HepG2 (cell line): ENCODE measurements at regions not wholly inside any gene's neighbourhood (a gene's known extent, or its start where the extent isn't known, plus 50 kb on each side); places are given as distances from the start of the nearest gene placed in this dataset.
"Not testable (repeated sequence)": the region's sequence is repeated elsewhere in the genome, so short reads cannot be mapped to it uniquely, and the experiment has no call there.

ENCODE experiments used
- ATAC-seq: fragments of 200-7000 bp; cut with Tn5 transposase; 3 replicates; pipeline ENCODE4 v1.9.1; 2020; ENCODE audit warnings: mild to moderate bottlenecking, moderate library complexity
- BruUV-seq: library from RNA; stranded (reverse); fragments of 400-500 nt; replicated peaks from 2 replicates; lab custom pipeline; 2021; lab: Mats Ljungman, UMichigan
- CTCF ChIA-PET: fragments of 300-600 bp; formaldehyde crosslinking; extraction: SDS; loops from one replicate; lab custom pipeline; 2021; ENCODE audit warnings: low total read pairs, inconsistent platforms, low intra/inter-chr PET ratio; lab: Yijun Ruan, JAX
- POLR2A ChIA-PET: fragments of 350-600 bp; sonication (Branson Sonifier 250); formaldehyde crosslinking; loops from one replicate; lab custom pipeline; 2020; ENCODE audit warnings: antibody characterized with exemption, inconsistent platforms; lab: Yijun Ruan, JAX
- DNase-seq: peaks from one replicate; pipeline ENCODE4 v3.0.0-alpha.2; 2015; ENCODE audit warnings: low spot score
- FAIRE-seq: peaks from 3 replicates; lab custom pipeline; 2011; peaks lifted over from hg19 to GRCh38; lab: Jason Lieb, UNC
- H2AFZ ChIP-seq: one replicate; pipeline ENCODE4 v1.6.1; 2011; ENCODE audit warnings: low read length, inconsistent platforms
- H3K27ac ChIP-seq: fragments of 300-600 bp; 3 replicates; pipeline ENCODE4 v1.8.0; 2011; ENCODE audit warnings: mixed run types, mild to moderate bottlenecking, mixed read lengths, low read length, inconsistent platforms; ENCODE audit not compliant: insufficient read depth; ENCODE audit errors: extremely low read length
- H3K27me3 ChIP-seq, 2 experiments: fragments of 200-600 bp in 1 of 2; 2 replicates in 1 of 2; 3 replicates in 1 of 2; pipeline versions ENCODE4 v1.6.0 to v1.8.0; 2011; ENCODE audit warnings: low read length in 2 of 2, mild to moderate bottlenecking in 2 of 2, moderate library complexity in 2 of 2, inconsistent platforms in 1 of 2; ENCODE audit not compliant: insufficient read depth in 2 of 2, control insufficient read depth in 1 of 2
- H3K36me3 ChIP-seq, 2 experiments: fragments of 200-600 bp in 1 of 2; replicated peaks in 1 of 2; 2 replicates in 1 of 2; 3 replicates in 1 of 2; pipeline versions ENCODE4 v1.5.1 to v1.8.0; 2011; ENCODE audit warnings: low read length in 2 of 2, inconsistent platforms in 1 of 2; ENCODE audit not compliant: insufficient read depth in 2 of 2, control insufficient read depth in 1 of 2
- H3K4me1 ChIP-seq: 2 replicates; pipeline ENCODE4 v1.5.1; 2012; ENCODE audit warnings: low read length, inconsistent platforms; ENCODE audit not compliant: insufficient read depth
- H3K4me2 ChIP-seq: 2 replicates; pipeline ENCODE4 v1.6.0; 2011; ENCODE audit warnings: low read depth, low read length, inconsistent platforms
- H3K4me3 ChIP-seq, 3 experiments: fragments of 200-600 bp in 1 of 3; sonication (generic), shearing (Covaris generic) in 1 of 3; replicated peaks in 1 of 3; 2 replicates each; pipeline ENCODE4 v1.5.1; 2011 to 2016; ENCODE audit warnings: low read length in 3 of 3, inconsistent platforms in 2 of 3, low read depth in 2 of 3, mild to moderate bottlenecking in 2 of 3, control low read depth in 1 of 3, mixed read lengths in 1 of 3; ENCODE audit not compliant: insufficient read depth in 1 of 3
- H3K79me2 ChIP-seq: one replicate; pipeline ENCODE4 v1.6.1; 2011; ENCODE audit warnings: low read length, inconsistent platforms; ENCODE audit not compliant: insufficient read depth
- H3K9ac ChIP-seq: 2 replicates; pipeline ENCODE4 v1.6.0; 2011; ENCODE audit warnings: mild to moderate bottlenecking, low read depth, low read length, inconsistent platforms; ENCODE audit not compliant: insufficient read depth
- H3K9me3 ChIP-seq: 2 replicates; pipeline ENCODE4 v1.5.1; 2012; ENCODE audit warnings: mild to moderate bottlenecking, low read length
- H4K20me1 ChIP-seq: 2 replicates; pipeline ENCODE4 v1.6.0; 2011; ENCODE audit warnings: inconsistent platforms, mild to moderate bottlenecking, low read length, moderate library complexity; ENCODE audit not compliant: insufficient read depth
- CEBPG ChIP-seq: IDR thresholded peaks from 2 replicates; pipeline ENCODE4 v1.6.1; 2016
- FOXP1 ChIP-seq, 2 experiments: fragments of 450-650 bp in 1 of 2; IDR thresholded peaks; 2 replicates each; pipeline ENCODE4 v1.6.1; 2017 to 2018; ENCODE audit warnings: antibody characterized with exemption in 1 of 2
- MIER3 ChIP-seq: IDR thresholded peaks from 2 replicates; pipeline ENCODE4 v1.6.1; 2016; ENCODE audit warnings: missing compliant biosample characterization, borderline replicate concordance
- ZFX ChIP-seq: sonication (generic); formaldehyde crosslinking; IDR thresholded peaks from 2 replicates; pipeline ENCODE4 v1.4.0; 2020; ENCODE audit warnings: mild to moderate bottlenecking, low read depth, missing genetic modification reagents, moderate library complexity
- ZNF761 ChIP-seq: sonication (generic); formaldehyde crosslinking; conservative IDR thresholded peaks from 2 replicates; pipeline ENCODE4 v1.4.0; 2020; ENCODE audit warnings: mild to moderate bottlenecking, missing genetic modification reagents
- WGBS: methylation state at CpG from one replicate; pipeline ENCODE4 v1.1.6; 2017; ENCODE audit warnings: low lambda C conversion rate; 5-methylcytosine and 5-hydroxymethylcytosine counted together
- in situ Hi-C: cut with HindIII; loops from 2 replicates; pipeline ENCODE4 v1.10.0; 2017; ENCODE audit warnings: low pct_unique_long_range_greater_than_20kb; ENCODE audit not compliant: extremely low pct_ligation_motif_present
- intact Hi-C: fragments of 100-400 bp; cut with micrococcal nuclease; formaldehyde crosslinking; loops from one replicate; pipeline ENCODE4 v1.10.0; 2022; ENCODE audit not compliant: unreplicated experiment
- TF ChIP-seq, protein P1 (sequence below): sonication (generic); formaldehyde crosslinking; IDR thresholded peaks from 2 replicates; pipeline ENCODE4 v1.9.0; 2021; ENCODE audit warnings: missing genetic modification reagents, borderline replicate concordance
- TF ChIP-seq, protein P2 (sequence below): sonication (generic); formaldehyde crosslinking; conservative IDR thresholded peaks from 2 replicates; pipeline ENCODE4 v1.4.0; 2020; ENCODE audit warnings: mild to moderate bottlenecking, missing genetic modification reagents, moderate library complexity
- TF ChIP-seq, protein P3 (sequence below): IDR thresholded peaks from 2 replicates; pipeline ENCODE4 v1.6.1; 2012; ENCODE audit warnings: inconsistent platforms

DNA sequence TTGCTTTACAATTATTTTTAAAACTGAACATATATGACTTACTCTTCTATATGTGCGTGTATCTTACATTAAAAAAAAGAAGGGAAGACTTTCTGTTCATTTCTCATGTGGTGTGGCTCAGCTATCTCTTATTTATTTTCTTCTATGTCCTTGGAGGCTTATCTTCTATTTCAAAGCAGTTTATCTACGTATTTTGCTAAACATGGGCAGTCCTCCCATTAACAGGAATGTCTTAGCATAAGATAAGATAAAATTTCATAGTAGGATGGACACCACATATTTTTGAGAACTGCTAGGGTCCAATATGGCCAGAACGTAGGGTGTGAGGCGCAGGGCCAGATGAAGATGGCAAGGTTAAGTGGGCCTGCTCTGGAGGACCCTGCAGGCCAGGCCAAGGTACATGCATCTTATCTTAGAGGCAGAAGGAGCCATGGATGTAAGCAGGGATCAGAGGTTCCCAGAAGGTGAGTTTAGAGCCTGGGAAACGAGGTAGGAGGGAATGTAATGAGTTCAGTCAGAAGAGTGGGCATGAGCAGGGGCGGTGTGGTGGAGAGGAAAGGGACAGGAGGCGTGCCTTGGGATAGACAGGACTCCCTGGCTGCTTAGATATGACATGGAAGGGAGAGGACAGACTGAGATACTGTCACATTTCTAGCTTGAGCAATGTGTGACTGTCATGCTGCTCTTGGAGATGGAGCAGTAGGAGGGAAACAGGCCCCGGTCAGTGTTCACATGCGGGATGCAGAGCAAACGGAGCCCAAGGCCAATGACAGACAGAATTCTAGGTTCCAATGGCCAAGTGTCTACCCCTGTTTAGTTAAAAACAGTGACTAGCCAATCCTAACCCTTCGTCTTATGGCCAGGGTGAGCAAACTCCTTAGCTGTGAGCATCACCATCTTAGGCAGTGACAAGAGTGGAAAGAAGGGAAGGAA is 68.6 kb upstream of the MEDAG start:
- in situ Hi-C loops, result no loop called here
- no peak overlapping the region for H3K4me3 ChIP-seq
- TF ChIP-seq ZFX (peak; percentile 50; the same call in 1 of the 2 replicates), ZNF761 (CRISPR knock-in tag) (no peak), CEBPG (CRISPR knock-in tag) (0 out of 2 replicates have a peak, but pooled peaks have one; percentile 7), MIER3 (CRISPR knock-in tag) (0 out of 2 replicates have a peak, but pooled peaks have one; percentile 17), FOXP1 (IDR thresholded peaks at IDR 0.05) (no peak), FOXP1 (CRISPR knock-in tag; IDR thresholded peaks at IDR 0.05) (no peak)
- TF ChIP-seq, protein P1, sequence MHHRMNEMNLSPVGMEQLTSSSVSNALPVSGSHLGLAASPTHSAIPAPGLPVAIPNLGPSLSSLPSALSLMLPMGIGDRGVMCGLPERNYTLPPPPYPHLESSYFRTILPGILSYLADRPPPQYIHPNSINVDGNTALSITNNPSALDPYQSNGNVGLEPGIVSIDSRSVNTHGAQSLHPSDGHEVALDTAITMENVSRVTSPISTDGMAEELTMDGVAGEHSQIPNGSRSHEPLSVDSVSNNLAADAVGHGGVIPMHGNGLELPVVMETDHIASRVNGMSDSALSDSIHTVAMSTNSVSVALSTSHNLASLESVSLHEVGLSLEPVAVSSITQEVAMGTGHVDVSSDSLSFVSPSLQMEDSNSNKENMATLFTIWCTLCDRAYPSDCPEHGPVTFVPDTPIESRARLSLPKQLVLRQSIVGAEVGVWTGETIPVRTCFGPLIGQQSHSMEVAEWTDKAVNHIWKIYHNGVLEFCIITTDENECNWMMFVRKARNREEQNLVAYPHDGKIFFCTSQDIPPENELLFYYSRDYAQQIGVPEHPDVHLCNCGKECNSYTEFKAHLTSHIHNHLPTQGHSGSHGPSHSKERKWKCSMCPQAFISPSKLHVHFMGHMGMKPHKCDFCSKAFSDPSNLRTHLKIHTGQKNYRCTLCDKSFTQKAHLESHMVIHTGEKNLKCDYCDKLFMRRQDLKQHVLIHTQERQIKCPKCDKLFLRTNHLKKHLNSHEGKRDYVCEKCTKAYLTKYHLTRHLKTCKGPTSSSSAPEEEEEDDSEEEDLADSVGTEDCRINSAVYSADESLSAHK (CRISPR knock-in tag), result no peak
- TF ChIP-seq, protein P2, sequence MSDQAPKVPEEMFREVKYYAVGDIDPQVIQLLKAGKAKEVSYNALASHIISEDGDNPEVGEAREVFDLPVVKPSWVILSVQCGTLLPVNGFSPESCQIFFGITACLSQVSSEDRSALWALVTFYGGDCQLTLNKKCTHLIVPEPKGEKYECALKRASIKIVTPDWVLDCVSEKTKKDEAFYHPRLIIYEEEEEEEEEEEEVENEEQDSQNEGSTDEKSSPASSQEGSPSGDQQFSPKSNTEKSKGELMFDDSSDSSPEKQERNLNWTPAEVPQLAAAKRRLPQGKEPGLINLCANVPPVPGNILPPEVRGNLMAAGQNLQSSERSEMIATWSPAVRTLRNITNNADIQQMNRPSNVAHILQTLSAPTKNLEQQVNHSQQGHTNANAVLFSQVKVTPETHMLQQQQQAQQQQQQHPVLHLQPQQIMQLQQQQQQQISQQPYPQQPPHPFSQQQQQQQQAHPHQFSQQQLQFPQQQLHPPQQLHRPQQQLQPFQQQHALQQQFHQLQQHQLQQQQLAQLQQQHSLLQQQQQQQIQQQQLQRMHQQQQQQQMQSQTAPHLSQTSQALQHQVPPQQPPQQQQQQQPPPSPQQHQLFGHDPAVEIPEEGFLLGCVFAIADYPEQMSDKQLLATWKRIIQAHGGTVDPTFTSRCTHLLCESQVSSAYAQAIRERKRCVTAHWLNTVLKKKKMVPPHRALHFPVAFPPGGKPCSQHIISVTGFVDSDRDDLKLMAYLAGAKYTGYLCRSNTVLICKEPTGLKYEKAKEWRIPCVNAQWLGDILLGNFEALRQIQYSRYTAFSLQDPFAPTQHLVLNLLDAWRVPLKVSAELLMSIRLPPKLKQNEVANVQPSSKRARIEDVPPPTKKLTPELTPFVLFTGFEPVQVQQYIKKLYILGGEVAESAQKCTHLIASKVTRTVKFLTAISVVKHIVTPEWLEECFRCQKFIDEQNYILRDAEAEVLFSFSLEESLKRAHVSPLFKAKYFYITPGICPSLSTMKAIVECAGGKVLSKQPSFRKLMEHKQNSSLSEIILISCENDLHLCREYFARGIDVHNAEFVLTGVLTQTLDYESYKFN, result 0 out of 2 replicates have a peak, but pooled peaks have one; percentile 11
- TF ChIP-seq, protein P3, sequence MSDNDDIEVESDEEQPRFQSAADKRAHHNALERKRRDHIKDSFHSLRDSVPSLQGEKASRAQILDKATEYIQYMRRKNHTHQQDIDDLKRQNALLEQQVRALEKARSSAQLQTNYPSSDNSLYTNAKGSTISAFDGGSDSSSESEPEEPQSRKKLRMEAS, result peak; percentile 22; the same call in 1 of the 2 replicates
- TF ChIP-seq, all 625 proteins: peak for 5
- peak; percentile 56 for FAIRE-seq
- Histone ChIP-seq H3K27me3 (no peaks in the 10 kb centered on the region), H2AFZ (no peak overlapping the region), H3K4me1 (peaks cover 62% of the 10 kb centered on the region), H3K4me2 (peak overlapping the region; percentile 30), H3K79me2 (no peaks in the 10 kb centered on the region), H3K9me3 (no peaks in the 10 kb centered on the region), H3K27ac (no peak overlapping the region), H4K20me1 (no peaks in the 10 kb centered on the region), H3K9ac (no peak overlapping the region), H3K36me3 (no peaks in the 10 kb centered on the region)
- WGBS, result 47% methylated on average over 11 of the region's 11 CpGs
- no peak for DNase-seq
- POLR2A ChIA-PET, result interaction anchor here (1.1 kb wide), 1 partner anchor 32 kb away, joined by 3 read pairs; no protein-coding TSS in a partner anchor
- CTCF ChIA-PET, result no interaction called here
- no TSS peak for BruUV-seq
- intact Hi-C loops, result no loop called here
- ATAC-seq, result peak; percentile 29

DNA sequence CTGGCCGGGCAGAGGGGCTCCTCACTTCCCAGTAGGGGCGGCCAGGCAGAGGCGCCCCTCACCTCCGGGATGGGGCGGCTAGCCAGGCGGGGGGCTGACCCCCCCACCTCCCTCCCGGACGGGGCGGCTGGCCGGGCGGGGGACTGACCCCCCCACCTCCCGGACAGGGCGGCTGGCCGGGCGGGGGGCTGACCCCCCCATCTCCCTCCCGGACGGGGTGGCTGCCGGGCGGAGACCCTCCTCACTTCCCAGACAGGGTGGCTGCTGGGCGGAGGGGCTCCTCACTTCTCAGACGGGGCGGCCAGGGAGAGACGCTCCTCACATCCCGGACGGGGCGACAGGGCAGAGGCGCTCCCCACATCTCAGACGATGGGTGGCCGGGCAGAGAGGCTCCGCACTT is 66.4 kb upstream of the MEDAG start:
- BruUV-seq, CTCF ChIA-PET: not testable (repeated sequence)

More for the DNA sequence above, 66.4 kb upstream of the MEDAG start:
- H3K9ac ChIP-seq, ATAC-seq, H3K4me3 ChIP-seq, intact Hi-C loops, POLR2A ChIA-PET, H3K4me2 ChIP-seq, H3K9me3 ChIP-seq, H3K79me2 ChIP-seq, H3K27ac ChIP-seq, FAIRE-seq, H3K27me3 ChIP-seq, DNase-seq, H2AFZ ChIP-seq, H4K20me1 ChIP-seq, in situ Hi-C loops, H3K36me3 ChIP-seq: not testable (repeated sequence)
- peaks cover 63% of the 10 kb centered on the region for H3K4me1 ChIP-seq
- WGBS, result 98% methylated on average over 9 of the region's 30 CpGs
